Embryonic facial prominence (tissue), 1 donor: ENCODE measurements at regions not wholly inside any gene's neighbourhood (a gene's known extent, or its start where the extent isn't known, plus 50 kb on each side); places are given as distances from the start of the nearest gene placed in this dataset.

Source experiments
- DNase-seq: peaks from one replicate; pipeline ENCODE4 v3.0.0-alpha.2; 2016; ENCODE audit errors: extremely low spot score

DNA sequence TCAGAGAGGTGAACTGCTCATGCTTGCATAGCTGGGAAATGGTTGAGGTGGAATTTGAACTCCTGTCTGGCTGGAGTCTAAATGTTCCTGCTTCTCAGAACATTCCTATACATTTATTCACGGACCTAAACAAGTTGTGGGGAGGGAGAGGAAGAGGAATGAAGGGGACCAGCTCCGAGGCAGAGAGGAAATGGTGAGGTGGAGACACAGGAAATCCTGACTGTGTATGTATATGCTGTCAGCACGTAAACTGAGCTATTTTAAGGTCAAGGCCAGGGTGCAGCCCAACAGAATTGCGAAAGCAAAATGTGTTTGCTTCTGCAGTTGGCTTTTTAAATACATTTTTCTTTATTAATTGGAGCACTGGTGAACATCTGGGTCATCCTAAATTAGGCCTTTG lies 74.1 kb upstream of the POMGNT2 start:
- no peak for DNase-seq

DNA sequence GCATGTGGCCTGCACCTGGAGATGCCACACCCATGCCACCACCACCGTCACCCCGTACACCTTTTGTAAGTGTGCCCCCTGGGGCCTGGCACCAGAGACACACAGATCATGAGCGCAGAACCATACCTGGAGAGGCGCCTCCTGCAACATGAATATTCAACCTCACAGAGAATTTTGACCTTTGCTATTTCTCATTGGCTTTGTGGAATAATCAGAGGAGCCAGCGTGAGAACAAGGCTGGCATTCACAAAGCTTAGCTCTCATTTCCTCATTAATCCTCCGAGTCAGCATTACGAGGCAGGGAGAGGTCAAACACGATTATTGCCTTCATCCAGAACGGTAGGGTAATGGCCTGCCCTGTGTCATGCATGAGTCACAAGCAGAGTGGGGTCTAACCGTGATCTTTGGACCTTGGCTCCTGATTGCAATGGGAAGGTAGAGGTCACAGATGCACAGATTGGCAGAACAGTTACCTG lies 73.0 kb upstream of the POMGNT2 start:
- no peak for DNase-seq

DNA sequence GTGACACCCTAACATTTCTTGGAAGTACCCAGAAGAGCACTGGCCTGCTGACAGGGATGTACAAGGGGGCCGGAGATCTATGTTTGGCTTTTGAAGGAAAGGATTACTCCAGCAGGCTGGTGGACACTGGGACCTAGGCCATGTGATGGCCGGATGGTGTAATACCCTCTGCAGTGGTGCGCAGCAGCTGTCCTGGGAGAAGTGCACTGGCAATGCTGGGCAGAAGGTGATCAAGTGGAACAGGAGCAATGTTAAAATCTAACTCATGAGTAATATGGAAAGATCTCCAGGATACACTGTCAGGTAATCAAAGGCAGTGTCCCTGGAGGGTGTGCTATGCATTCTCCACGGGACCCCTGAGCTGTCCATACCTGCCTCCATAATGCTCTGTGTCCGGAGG lies 71.2 kb upstream of the POMGNT2 start:
- DNase-seq: no peak

- DNase-seq: no peak
Observed at GRCh38 chr3:43176666-43177065, 70.8 kb upstream of the POMGNT2 start.

GRCh38 chr3:43175541-43175940 lies 69.7 kb upstream of the POMGNT2 start:
- DNase-seq: no peak

- DNase-seq: no peak
Observed at GRCh38 chr3:43173949-43174348, 68.1 kb upstream of the POMGNT2 start.

DNA sequence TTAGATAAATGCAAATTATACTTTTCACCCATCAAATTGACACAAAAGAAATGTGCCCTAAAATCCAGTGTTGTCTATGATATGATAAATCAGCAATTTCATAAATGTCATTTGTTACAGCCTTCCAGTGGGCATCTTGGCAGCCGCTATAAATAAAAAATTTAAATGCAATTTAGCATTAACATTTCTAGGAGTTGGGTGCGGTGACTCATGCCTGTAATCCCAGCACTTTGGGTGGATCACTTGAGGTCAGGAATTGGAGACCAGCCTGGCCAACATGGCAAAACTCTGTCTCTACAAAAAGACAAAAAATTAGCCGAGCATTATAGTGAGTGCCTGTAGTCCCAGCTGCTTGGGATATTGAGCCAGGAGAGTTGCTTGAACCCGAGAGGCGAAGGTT lies 65.9 kb upstream of the POMGNT2 start:
- DNase-seq: no peak

DNA sequence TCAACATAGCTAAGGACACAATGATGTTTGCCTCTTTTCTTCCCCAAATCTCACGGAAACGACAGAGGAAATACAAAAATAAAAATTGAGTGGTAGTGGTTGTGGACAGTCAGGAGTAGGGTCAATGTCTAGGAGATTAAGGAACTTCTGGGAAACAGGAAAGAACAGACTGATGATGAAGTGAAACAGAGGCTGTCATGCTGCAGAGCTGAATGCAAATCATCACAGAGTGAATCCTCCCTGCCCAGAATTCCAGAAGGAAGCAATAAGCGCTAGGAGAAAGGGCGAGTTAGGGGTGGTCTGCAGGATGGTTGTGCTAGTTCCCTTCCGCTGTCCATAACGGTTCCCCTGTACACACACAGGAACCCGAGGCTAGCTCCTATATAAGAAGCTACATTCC lies 64.7 kb upstream of the POMGNT2 start:
- no peak for DNase-seq

- no peak for DNase-seq
Observed at GRCh38 chr3:43169987-43170386, 64.1 kb upstream of the POMGNT2 start.

DNA sequence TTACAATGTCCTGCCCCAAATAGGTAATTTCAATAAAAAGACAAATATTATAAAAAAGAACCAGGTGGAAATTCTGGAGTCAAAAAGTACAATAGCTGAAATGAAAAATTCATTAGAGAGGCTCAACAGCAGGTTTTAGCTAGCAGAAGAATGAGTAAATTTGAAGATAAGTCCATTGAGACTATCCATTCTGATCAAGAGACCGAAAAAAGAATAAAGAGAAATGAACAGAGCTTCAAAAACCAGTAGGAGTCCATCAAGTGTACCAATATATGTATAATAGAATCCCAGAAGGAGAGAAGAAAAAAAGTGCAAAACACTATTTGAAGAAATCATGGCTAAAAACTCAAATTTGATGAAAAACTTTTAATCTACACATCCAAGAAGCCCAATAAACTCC lies 60.5 kb upstream of the POMGNT2 start:
- DNase-seq: no peak

GRCh38 chr3:43165786-43166185 lies 59.9 kb upstream of the POMGNT2 start:
- DNase-seq: no peak

GRCh38 chr3:43163895-43164493 lies 58.1 kb upstream of the POMGNT2 start:
- DNase-seq: no peak

DNA sequence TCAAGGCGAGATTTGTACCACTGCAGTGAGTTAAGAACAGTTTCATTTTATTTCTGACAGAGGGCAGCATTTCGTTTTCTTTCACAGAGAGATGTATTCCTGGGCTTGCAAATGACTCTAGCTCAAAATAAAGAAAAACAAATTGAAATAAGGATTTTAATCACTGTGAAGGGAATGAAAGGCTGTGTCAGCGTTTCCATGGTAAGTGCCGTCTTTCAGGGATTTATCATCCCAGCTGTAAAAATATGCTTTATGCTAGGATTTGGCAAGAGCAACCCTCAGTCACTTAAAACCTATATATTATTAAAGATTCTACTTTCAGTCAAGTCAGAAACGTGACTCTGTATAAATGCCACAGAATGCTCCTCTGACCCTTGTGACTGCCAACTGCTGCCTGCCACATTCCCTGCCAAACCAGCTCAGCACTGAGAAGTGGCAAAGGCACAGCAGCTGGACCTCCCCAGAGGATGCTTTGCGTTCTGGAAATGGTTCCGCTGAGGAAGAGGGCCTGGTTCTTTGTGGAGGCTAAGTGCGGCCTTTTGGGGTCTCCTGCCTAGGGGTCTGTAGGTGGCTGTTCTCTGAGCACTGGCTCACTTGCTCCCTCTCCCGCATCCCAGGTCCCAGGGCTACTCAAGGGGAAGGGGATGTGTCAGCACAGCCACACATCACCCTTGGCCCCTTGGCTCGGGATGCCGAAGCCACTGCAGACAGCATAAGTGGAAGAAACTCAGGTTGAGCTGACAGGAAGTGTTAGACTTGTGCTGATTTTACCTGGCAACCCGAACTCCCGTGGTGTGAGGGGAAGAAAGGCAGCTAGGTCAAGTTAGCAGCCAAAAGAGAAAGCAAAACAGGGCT lies 56.6 kb upstream of the POMGNT2 start:
- DNase-seq: peak; percentile 61

GRCh38 chr3:43161684-43162229 lies 55.9 kb upstream of the POMGNT2 start:
- DNase-seq: no peak

DNA sequence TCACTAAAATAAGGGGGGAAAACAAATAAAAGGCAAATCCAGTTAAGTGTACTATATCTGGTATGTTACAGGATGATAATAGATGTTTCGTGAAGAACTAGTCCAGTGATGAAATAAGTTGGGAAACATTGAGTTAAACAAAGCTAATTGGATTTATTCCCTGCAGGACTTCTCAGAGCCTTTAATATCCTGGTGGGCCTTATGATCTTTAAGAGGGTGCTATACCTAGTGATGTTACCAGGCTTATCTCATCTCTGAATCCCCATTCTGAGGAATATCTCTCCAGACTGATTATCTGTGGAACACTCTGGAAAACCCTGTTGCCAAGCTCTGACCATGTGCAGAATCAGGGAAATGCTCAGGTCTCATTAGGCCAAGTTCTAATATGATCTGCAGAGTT lies 54.8 kb upstream of the POMGNT2 start:
- DNase-seq: no peak

DNA sequence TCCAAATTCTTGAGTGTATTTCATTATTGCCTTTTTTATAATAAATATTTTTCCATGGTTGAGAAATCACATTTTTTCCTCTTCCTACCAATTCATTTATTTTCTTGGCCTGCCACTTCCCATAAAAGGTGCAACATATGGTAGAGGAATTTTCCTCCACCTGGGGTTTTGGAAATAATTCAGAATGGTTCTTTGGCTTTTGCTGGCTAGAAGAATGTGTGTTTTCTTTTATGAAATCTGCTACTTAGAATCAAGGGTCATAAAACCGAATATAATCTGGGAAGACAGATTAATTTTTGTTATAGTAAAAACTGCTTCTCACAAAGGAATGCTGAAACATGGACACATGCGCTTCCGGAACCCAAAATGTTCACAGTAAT lies 54.0 kb upstream of the POMGNT2 start:
- DNase-seq: no peak

DNA sequence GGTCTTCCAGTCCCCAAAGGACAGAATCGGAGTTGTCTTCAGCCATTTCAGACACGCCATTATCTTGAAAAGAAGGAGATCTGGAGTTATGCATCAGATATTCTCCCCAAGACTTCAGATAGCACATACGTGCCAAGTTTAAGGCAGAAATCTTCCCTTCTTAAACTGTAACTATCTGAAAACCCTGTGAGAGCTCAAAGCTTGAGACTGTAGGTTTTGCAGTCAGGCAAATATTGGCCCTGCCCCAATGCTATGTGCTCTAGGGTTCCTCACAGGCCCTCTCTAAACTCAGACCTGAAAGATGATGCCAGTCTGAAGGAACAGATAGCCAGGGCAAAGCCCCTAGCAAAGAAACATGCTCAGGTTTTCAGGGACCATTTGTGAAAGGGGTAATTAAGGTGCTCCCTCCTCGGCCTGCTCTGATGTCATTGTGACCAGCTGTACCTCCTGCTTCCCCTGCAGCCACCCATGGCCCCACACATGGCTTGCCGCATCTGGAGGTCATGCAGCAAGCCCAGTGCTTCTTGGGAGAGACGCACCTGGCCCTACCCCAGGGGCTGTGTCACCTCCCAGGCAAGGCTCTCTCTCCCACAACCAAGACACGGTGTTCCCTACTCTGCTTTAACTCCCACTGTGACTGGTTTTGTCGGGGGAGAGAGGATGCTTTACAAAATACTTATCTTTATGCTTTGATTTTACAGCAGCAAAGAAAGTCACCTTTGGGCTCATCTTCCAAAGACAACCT lies 53.4 kb upstream of the POMGNT2 start:
- DNase-seq: no peak

- no peak for DNase-seq
Observed at GRCh38 chr3:43156812-43157455, 51.1 kb upstream of the POMGNT2 start.

DNA sequence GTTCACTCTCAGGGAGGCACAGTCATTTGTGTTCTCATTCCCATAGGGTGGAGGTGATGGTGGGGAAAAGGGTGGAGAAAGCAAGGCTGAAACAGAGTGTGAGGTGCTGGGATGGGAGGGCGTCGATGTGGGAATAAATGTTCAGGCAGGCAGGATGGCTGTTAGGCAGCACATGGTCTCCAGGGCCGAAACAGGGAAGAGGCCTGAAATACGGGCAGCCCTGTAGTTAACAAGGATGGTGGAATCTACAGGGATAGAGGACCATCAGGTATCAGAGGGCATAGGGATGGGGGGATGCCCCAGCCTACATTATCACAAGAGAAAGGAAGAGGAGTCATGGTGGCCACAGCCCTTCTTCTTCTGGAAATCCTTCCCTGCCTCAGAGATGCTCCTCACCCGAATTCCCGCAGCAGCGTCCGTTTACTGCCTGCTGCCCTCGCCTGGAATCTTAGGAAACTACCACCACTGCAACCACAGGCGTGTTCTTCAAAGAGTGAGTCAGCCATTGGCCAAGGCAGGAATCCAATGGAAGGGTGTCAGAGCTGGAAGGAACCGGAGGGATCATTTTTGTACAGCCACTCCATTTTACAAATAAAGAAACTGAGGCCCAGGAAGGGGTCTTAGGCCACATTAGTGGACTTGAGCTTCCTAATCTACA lies 49.7 kb upstream of the POMGNT2 start:
- DNase-seq: no peak
